Left lung (tissue), 4 donors: ENCODE measurements at regions not wholly inside any gene's neighbourhood (a gene's known extent, or its start where the extent isn't known, plus 50 kb on each side); places are given as distances from the start of the nearest gene placed in this dataset.

ENCODE experiments used
- ATAC-seq: fragments of 200-7000 bp; cut with Tn5 transposase; one replicate; pipeline ENCODE4 v1.9.1; 2020; ENCODE audit warnings: moderate library complexity
- DNase-seq, 4 donors: peaks; one replicate each; pipeline ENCODE4 v3.0.0-alpha.2; 2013 to 2020
- H3K27ac ChIP-seq, 2 donors: fragments of 200-600 bp; sonication (generic) in 1 of 2; one replicate each; pipeline versions ENCODE4 v1.5.0 to v1.8.0; 2020 to 2021
- H3K27me3 ChIP-seq, 2 donors: fragments of 200-600 bp; sonication (generic) in 1 of 2; one replicate each; pipeline versions ENCODE4 v1.5.0 to v1.8.0; 2020 to 2021
- H3K36me3 ChIP-seq, 2 donors: fragments of 200-600 bp; sonication (generic) in 1 of 2; one replicate each; pipeline versions ENCODE4 v1.5.0 to v1.8.0; 2020 to 2021
- H3K4me1 ChIP-seq, 2 donors: fragments of 200-600 bp; one replicate each; pipeline ENCODE4 v1.8.0; 2021
- H3K4me3 ChIP-seq, 2 donors: fragments of 200-600 bp; sonication (generic) in 1 of 2; one replicate each; pipeline versions ENCODE4 v1.5.0 to v1.8.0; 2020 to 2021; ENCODE audit warnings: mild to moderate bottlenecking in 1 of 2
- H3K9me3 ChIP-seq, 2 donors: fragments of 200-600 bp; sonication (generic) in 1 of 2; one replicate each; pipeline versions ENCODE4 v1.5.0 to v1.8.0; 2020 to 2021
- CTCF ChIP-seq, 2 donors: fragments of 200-600 bp; sonication (generic) in 1 of 2; IDR thresholded peaks; one replicate each; pipeline versions ENCODE4 v1.5.0 to v1.8.0; 2021; ENCODE audit warnings: antibody characterized with exemption in 2 of 2
- intact Hi-C, 2 donors: fragments of 100-400 bp; cut with DNase I; formaldehyde crosslinking; loops; one replicate each; pipeline versions ENCODE4 v1.11.2 to v1.14.2; 2022
- donor health status: DM: no; HTN: yes; CAD: no.
- donor health status: DM: no; HTN: no; CAD: no.

GRCh38 chr2:9145109-9145751, 61.4 kb upstream of the ASAP2 start:
- Histone ChIP-seq H3K9me3 (no peaks in the 10 kb centered on the region), H3K36me3 (no peaks in the 10 kb centered on the region), H3K27ac (no peak overlapping the region), H3K27me3 (no peaks in the 10 kb centered on the region), H3K4me1 (peaks cover 5 to 11% of the 10 kb centered on the region in 2 donors), H3K4me3 (no peak overlapping the region)
- intact Hi-C loops, result loop anchor here in 1 of 2 donors (10.0 kb wide), 1 partner anchor 230 kb away; no protein-coding TSS in a partner anchor
- DNase-seq (no peak), ATAC-seq (peak; percentile 4)
- no peak for TF ChIP-seq CTCF (IDR thresholded peaks at IDR 0.05)

- no peak overlapping the region for H3K4me3 ChIP-seq
- no peak for ATAC-seq
- H3K9me3 ChIP-seq, result no peaks in the 10 kb centered on the region
- H3K27me3 ChIP-seq, result no peaks in the 10 kb centered on the region
- no peak for TF ChIP-seq CTCF (IDR thresholded peaks at IDR 0.05)
- intact Hi-C loops, result loop anchor here in 1 of 2 donors (10.0 kb wide), 1 partner anchor 230 kb away; no protein-coding TSS in a partner anchor
- H3K36me3 ChIP-seq, result no peaks in the 10 kb centered on the region
- peaks cover 5 to 14% of the 10 kb centered on the region in 2 donors for H3K4me1 ChIP-seq
- no peak overlapping the region for H3K27ac ChIP-seq
- no peak for DNase-seq
These were observed 62.0 kb upstream of the ASAP2 start for GRCh38 chr2:9144617-9145016.

DNA sequence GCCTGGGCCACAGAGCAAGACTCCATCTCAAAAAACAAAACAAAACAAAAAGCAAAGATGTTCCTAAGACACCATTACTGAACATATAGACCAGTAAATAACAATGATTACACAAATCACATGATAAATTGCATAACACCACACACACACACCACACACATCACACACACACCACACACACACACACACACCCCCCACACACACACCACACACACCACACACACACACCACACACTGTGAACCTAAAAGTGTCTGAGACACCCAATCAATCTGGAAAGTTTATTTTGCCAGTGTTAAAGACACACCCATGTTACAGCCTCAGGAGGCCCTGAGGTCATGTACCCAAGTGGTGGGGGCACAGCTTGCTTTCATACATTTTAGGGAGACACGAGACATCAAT, 62.6 kb upstream of the ASAP2 start:
- H3K27me3 ChIP-seq, result no peaks in the 10 kb centered on the region
- H3K4me1 ChIP-seq, result peaks cover 5 to 16% of the 10 kb centered on the region in 2 donors
- intact Hi-C loops, result loop anchor here in 1 of 2 donors (10.0 kb wide), 1 partner anchor 231 kb away; no protein-coding TSS in a partner anchor
- H3K9me3 ChIP-seq, result no peaks in the 10 kb centered on the region
- no peak overlapping the region for H3K4me3 ChIP-seq
- DNase-seq (no peak), ATAC-seq (no peak)
- no peak overlapping the region for H3K27ac ChIP-seq
- TF ChIP-seq CTCF (IDR thresholded peaks at IDR 0.05), result no peak
- H3K36me3 ChIP-seq, result no peaks in the 10 kb centered on the region

DNA sequence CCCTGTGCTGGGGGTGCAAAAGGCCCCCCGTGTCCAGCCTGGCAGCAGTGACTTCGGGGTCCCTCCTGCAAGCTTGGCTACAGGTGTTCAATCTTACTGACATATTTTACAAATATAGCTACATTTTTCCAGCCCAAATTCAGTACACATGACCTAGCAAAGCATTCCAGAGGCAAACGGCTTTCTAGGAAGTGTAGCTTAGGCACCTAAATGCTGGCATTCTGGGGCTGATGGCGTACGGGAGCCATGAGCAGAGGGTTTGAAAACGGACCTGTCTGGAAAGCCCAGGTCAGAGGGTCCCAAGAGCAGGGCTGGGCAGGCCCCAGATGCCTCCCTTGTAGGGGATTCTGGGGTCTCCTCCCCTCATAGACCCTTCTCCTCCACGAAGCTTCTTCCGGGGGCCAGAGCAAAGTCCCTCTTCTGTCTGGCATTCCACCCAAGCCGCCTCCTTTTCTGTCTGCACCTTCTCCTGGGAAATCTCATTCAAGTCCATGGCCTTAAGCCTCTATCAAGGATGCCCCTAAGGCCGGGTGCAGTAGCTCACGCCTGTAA, 63.3 kb upstream of the ASAP2 start:
- Histone ChIP-seq H3K27me3 (no peaks in the 10 kb centered on the region), H3K27ac (peak overlapping the region in 1 of 2 donors; percentile 20), H3K4me1 (peaks cover 5 to 16% of the 10 kb centered on the region in 2 donors), H3K36me3 (no peaks in the 10 kb centered on the region), H3K9me3 (no peaks in the 10 kb centered on the region), H3K4me3 (peak overlapping the region in 1 of 2 donors; percentile 2)
- no peak for TF ChIP-seq CTCF (IDR thresholded peaks at IDR 0.05)
- intact Hi-C loops, result loop anchor here in 1 of 2 donors (10.0 kb wide), 1 partner anchor 231 kb away; no protein-coding TSS in a partner anchor
- no peak for DNase-seq
- no peak for ATAC-seq

GRCh38 chr2:9142551-9143263, 63.9 kb upstream of the ASAP2 start:
- no peaks in the 10 kb centered on the region for H3K9me3 ChIP-seq
- peaks cover 5 to 16% of the 10 kb centered on the region in 2 donors for H3K4me1 ChIP-seq
- peak overlapping the region in 1 of 2 donors; percentile 2 for H3K4me3 ChIP-seq
- TF ChIP-seq CTCF (IDR thresholded peaks at IDR 0.05), result peak; percentile 98 to 99
- H3K36me3 ChIP-seq, result no peaks in the 10 kb centered on the region
- ATAC-seq, result peak; percentile 96
- H3K27ac ChIP-seq, result peak overlapping the region in 1 of 2 donors; percentile 20
- no peaks in the 10 kb centered on the region for H3K27me3 ChIP-seq
- peak; percentile 72 to 98 (median 84) for DNase-seq
- intact Hi-C loops, result loop anchor here in 1 of 2 donors (10.0 kb wide), 1 partner anchor 232 kb away; no protein-coding TSS in a partner anchor
